Common myeloid progenitor, CD34-positive (primary cell): ENCODE measurements at regions not wholly inside any gene's neighbourhood (a gene's known extent, or its start where the extent isn't known, plus 50 kb on each side); places are given as distances from the start of the nearest gene placed in this dataset.
"Not testable (repeated sequence)": the region's sequence is repeated elsewhere in the genome, so short reads cannot be mapped to it uniquely, and the experiment has no call there.

Experiments
- CTCF ChIA-PET: fragments of 350-600 bp; sonication (Branson Sonifier 250); formaldehyde crosslinking; loops from one replicate; lab custom pipeline; 2021; ENCODE audit warnings: antibody characterized with exemption; lab: Charles Lee
- POLR2A ChIA-PET: fragments of 350-600 bp; sonication (Branson Sonifier 250); formaldehyde crosslinking; loops from one replicate; lab custom pipeline; 2021; ENCODE audit warnings: antibody characterized with exemption; lab: Charles Lee
- DNase-seq, 3 donors: peaks; one replicate each; pipeline versions ENCODE4 v3.0.0 to v3.0.0-alpha.2; 2013
- H3K27ac ChIP-seq, 2 experiments: 1 replicate in 1 of 2; 2 replicates in 1 of 2; pipeline ENCODE4 v1.7.0; 2013; ENCODE audit warnings: inconsistent platforms in 2 of 2, low read length in 2 of 2, mild to moderate bottlenecking in 2 of 2, low read depth in 1 of 2, moderate library complexity in 1 of 2; ENCODE audit not compliant: severe bottlenecking in 2 of 2, insufficient read depth in 1 of 2, poor library complexity in 1 of 2
- H3K27me3 ChIP-seq, 5 experiments: replicated peaks in 2 of 5; 1 replicate in 3 of 5; 2 replicates in 2 of 5; pipeline versions ENCODE4 v1.6.1 to v1.7.0; 2013; ENCODE audit warnings: low read length in 4 of 5, mild to moderate bottlenecking in 2 of 5, moderate library complexity in 2 of 5, inconsistent platforms in 1 of 5; ENCODE audit not compliant: insufficient read depth in 5 of 5, control insufficient read depth in 4 of 5
- H3K36me3 ChIP-seq, 4 experiments: 1 replicate in 2 of 4; 2 replicates in 2 of 4; pipeline versions ENCODE4 v1.6.1 to v1.7.0; 2013; ENCODE audit warnings: low read length in 3 of 4, control low read depth in 1 of 4, mild to moderate bottlenecking in 1 of 4; ENCODE audit not compliant: control insufficient read depth in 4 of 4, insufficient read depth in 4 of 4
- H3K4me1 ChIP-seq, 4 experiments: 1 replicate in 3 of 4; 2 replicates in 1 of 4; pipeline versions ENCODE4 v1.6.1 to v1.7.1; 2013; ENCODE audit warnings: low read length in 3 of 4, mild to moderate bottlenecking in 3 of 4, control low read depth in 1 of 4, inconsistent platforms in 1 of 4, moderate library complexity in 1 of 4; ENCODE audit not compliant: control insufficient read depth in 4 of 4, insufficient read depth in 4 of 4; ENCODE audit errors: control extremely low read depth in 1 of 4
- H3K4me3 ChIP-seq, 7 experiments: 1 replicate in 4 of 7; 2 replicates in 3 of 7; pipeline versions ENCODE4 v1.5.1 to v1.7.0; 2013; ENCODE audit warnings: mild to moderate bottlenecking in 7 of 7, low read length in 6 of 7, moderate library complexity in 6 of 7, inconsistent platforms in 2 of 7, low read depth in 2 of 7, control low read depth in 1 of 7; ENCODE audit not compliant: insufficient read depth in 4 of 7, control insufficient read depth in 1 of 7; ENCODE audit errors: extremely low read depth in 1 of 7
- H3K9me3 ChIP-seq, 5 experiments: 1 replicate in 4 of 5; 2 replicates in 1 of 5; pipeline versions ENCODE4 v1.6.1 to v1.7.1; 2013; ENCODE audit warnings: low read length in 4 of 5, mild to moderate bottlenecking in 2 of 5, inconsistent platforms in 1 of 5, low read depth in 1 of 5, moderate library complexity in 1 of 5; ENCODE audit not compliant: control insufficient read depth in 4 of 5, insufficient read depth in 2 of 5; ENCODE audit errors: control extremely low read depth in 1 of 5
- WGBS: methylation state at CpG from one replicate; pipeline ENCODE4 v1.1.5; 2013; ENCODE audit not compliant: insufficient coverage; 5-methylcytosine and 5-hydroxymethylcytosine counted together

- H3K9me3 ChIP-seq: no peaks in the 10 kb centered on the region
- DNase-seq: peak; percentile 93 to 95 (median 94)
- ChIA-PET CTCF (interaction anchor here (0.5 to 1.8 kb wide), 15 partner anchors 10 to 163 kb away, joined by 3 to 7 read pairs (median 3); no protein-coding TSS in a partner anchor), POLR2A (interaction anchor here (0.5 to 1.4 kb wide), 6 partner anchors 34 to 128 kb away, joined by 3 to 6 read pairs (median 4); partner anchors contain the start of gene SEC14L1)
- H3K36me3 ChIP-seq: peaks cover 7 to 22% (median 14%) of the 10 kb centered on the region in 4 experiments
- H3K4me3 ChIP-seq: peak overlapping the region; percentile 36 to 86 (median 80)
- H3K27me3 ChIP-seq: no peaks in the 10 kb centered on the region
- WGBS: 2% methylated on average over 26 of the region's 40 CpGs
- peaks cover 7 to 63% (median 49%) of the 10 kb centered on the region in 4 experiments for H3K4me1 ChIP-seq
- peak overlapping the region; percentile 70 to 94 for H3K27ac ChIP-seq
Measured at GRCh38 chr17:77088455-77089123, 52.2 kb upstream of the SEC14L1 start.

DNA sequence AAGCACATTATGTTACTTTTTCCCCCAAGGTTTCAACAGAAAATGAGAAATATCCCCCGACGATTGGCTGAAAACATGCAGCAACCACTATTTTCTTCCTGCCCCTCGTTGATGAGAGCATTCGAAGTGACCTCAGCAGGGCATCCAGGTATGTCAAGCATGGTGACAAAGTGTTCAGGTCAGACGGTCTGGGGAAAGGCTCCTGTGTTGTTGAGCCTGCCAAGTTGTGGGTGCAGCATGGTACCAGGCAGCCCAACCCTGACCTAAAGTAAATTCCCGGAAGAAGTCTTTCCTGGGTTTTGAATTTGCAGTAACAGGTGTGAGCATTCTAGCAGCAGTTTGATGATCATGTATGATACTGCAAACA is 51.7 kb upstream of the SEC14L1 start:
- H3K27me3 ChIP-seq: no peaks in the 10 kb centered on the region
- H3K27ac ChIP-seq: peak overlapping the region; percentile 70 to 94
- no peaks in the 10 kb centered on the region for H3K9me3 ChIP-seq
- WGBS: 0% methylated on average over 5 of the region's 6 CpGs
- peaks cover 8 to 27% (median 16%) of the 10 kb centered on the region in 4 experiments for H3K36me3 ChIP-seq
- peak overlapping the region; percentile 36 to 86 (median 80) for H3K4me3 ChIP-seq
- ChIA-PET CTCF (interaction anchor here (0.9 to 1.8 kb wide), 11 partner anchors 9 to 162 kb away, joined by 3 to 7 read pairs (median 4); no protein-coding TSS in a partner anchor), POLR2A (interaction anchor here (0.5 to 1.4 kb wide), 4 partner anchors 33 to 126 kb away, joined by 3 to 6 read pairs (median 4); partner anchors contain the start of gene SEC14L1)
- H3K4me1 ChIP-seq: peaks cover 7 to 59% (median 45%) of the 10 kb centered on the region in 4 experiments
- no peak for DNase-seq

- WGBS: 95% methylated on average over 7 of the region's 10 CpGs
- H3K27me3 ChIP-seq, DNase-seq, POLR2A ChIA-PET, H3K9me3 ChIP-seq: not testable (repeated sequence)
- Histone ChIP-seq H3K4me3 (peak overlapping the region in 2 of 7 experiments; percentile 80 to 82), H3K36me3 (peaks cover 9 to 35% (median 22%) of the 10 kb centered on the region in 4 experiments), H3K27ac (peak overlapping the region in 1 of 2 experiments; percentile 94), H3K4me1 (peaks cover 7 to 51% (median 37%) of the 10 kb centered on the region in 4 experiments)
- CTCF ChIA-PET: interaction anchor here (0.6 to 1.3 kb wide), 5 partner anchors 20 to 121 kb away, joined by 3 to 6 read pairs (median 4); no protein-coding TSS in a partner anchor
Measured at GRCh38 chr17:77089949-77090348, 50.8 kb upstream of the SEC14L1 start.

DNA sequence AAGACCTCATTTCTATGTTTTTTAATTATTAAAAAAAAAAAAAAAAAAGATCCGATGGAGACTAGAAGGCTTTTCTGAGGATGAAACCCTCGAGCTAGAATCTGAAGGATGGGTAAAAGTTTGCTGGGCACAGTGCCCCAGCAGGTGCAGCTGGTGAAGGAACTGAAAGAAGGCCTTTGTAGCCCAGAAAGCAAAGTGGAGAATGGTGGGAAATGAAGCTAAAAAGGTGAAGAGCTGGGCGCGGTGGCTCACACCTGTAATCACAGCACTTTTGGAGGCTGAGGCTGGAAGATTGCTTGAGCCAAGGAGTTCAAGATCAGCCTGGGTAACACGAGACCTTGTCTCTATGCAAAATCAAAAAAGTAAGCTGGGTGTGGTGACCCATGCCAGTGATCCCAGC is 50.3 kb upstream of the SEC14L1 start:
- Histone ChIP-seq H3K36me3 (peaks cover 12 to 40% (median 27%) of the 10 kb centered on the region in 4 experiments), H3K27me3 (no peaks in the 10 kb centered on the region), H3K4me1 (peaks cover 7 to 48% (median 36%) of the 10 kb centered on the region in 4 experiments), H3K9me3 (no peaks in the 10 kb centered on the region), H3K27ac (peak overlapping the region in 1 of 2 experiments; percentile 94), H3K4me3 (no peak overlapping the region)
- CTCF ChIA-PET: interaction anchor here (0.6 to 1.3 kb wide), 9 partner anchors 13 to 175 kb away, joined by 3 to 6 read pairs (median 4); no protein-coding TSS in a partner anchor
- no peak for DNase-seq
- POLR2A ChIA-PET: interaction anchor here (0.6 kb wide), 1 partner anchor 423 kb away, joined by 3 read pairs; no protein-coding TSS in a partner anchor
- WGBS: 94% methylated on average over 2 of the region's 5 CpGs
